HepG2 (cell line): ENCODE measurements at regions not wholly inside any gene's neighbourhood (a gene's known extent, or its start where the extent isn't known, plus 50 kb on each side); places are given as distances from the start of the nearest gene placed in this dataset.

Experiments
- ATAC-seq: fragments of 200-7000 bp; cut with Tn5 transposase; 3 replicates; pipeline ENCODE4 v1.9.1; 2020; ENCODE audit warnings: mild to moderate bottlenecking, moderate library complexity
- BruUV-seq: library from RNA; stranded (reverse); fragments of 400-500 nt; replicated peaks from 2 replicates; lab custom pipeline; 2021; lab: Mats Ljungman, UMichigan
- CTCF ChIA-PET: fragments of 300-600 bp; formaldehyde crosslinking; extraction: SDS; loops from one replicate; lab custom pipeline; 2021; ENCODE audit warnings: low total read pairs, inconsistent platforms, low intra/inter-chr PET ratio; lab: Yijun Ruan, JAX
- POLR2A ChIA-PET: fragments of 350-600 bp; sonication (Branson Sonifier 250); formaldehyde crosslinking; loops from one replicate; lab custom pipeline; 2020; ENCODE audit warnings: antibody characterized with exemption, inconsistent platforms; lab: Yijun Ruan, JAX
- DNase-seq: peaks from one replicate; pipeline ENCODE4 v3.0.0-alpha.2; 2015; ENCODE audit warnings: low spot score
- FAIRE-seq: peaks from 3 replicates; lab custom pipeline; 2011; peaks lifted over from hg19 to GRCh38; lab: Jason Lieb, UNC
- H2AFZ ChIP-seq: one replicate; pipeline ENCODE4 v1.6.1; 2011; ENCODE audit warnings: low read length, inconsistent platforms
- H3K27ac ChIP-seq: fragments of 300-600 bp; 3 replicates; pipeline ENCODE4 v1.8.0; 2011; ENCODE audit warnings: mixed run types, mild to moderate bottlenecking, mixed read lengths, low read length, inconsistent platforms; ENCODE audit not compliant: insufficient read depth; ENCODE audit errors: extremely low read length
- H3K27me3 ChIP-seq, 2 experiments: fragments of 200-600 bp in 1 of 2; 2 replicates in 1 of 2; 3 replicates in 1 of 2; pipeline versions ENCODE4 v1.6.0 to v1.8.0; 2011; ENCODE audit warnings: low read length in 2 of 2, mild to moderate bottlenecking in 2 of 2, moderate library complexity in 2 of 2, inconsistent platforms in 1 of 2; ENCODE audit not compliant: insufficient read depth in 2 of 2, control insufficient read depth in 1 of 2
- H3K36me3 ChIP-seq, 2 experiments: fragments of 200-600 bp in 1 of 2; replicated peaks in 1 of 2; 2 replicates in 1 of 2; 3 replicates in 1 of 2; pipeline versions ENCODE4 v1.5.1 to v1.8.0; 2011; ENCODE audit warnings: low read length in 2 of 2, inconsistent platforms in 1 of 2; ENCODE audit not compliant: insufficient read depth in 2 of 2, control insufficient read depth in 1 of 2
- H3K4me1 ChIP-seq: 2 replicates; pipeline ENCODE4 v1.5.1; 2012; ENCODE audit warnings: low read length, inconsistent platforms; ENCODE audit not compliant: insufficient read depth
- H3K4me2 ChIP-seq: 2 replicates; pipeline ENCODE4 v1.6.0; 2011; ENCODE audit warnings: low read depth, low read length, inconsistent platforms
- H3K4me3 ChIP-seq, 3 experiments: fragments of 200-600 bp in 1 of 3; sonication (generic), shearing (Covaris generic) in 1 of 3; replicated peaks in 1 of 3; 2 replicates each; pipeline ENCODE4 v1.5.1; 2011 to 2016; ENCODE audit warnings: low read length in 3 of 3, inconsistent platforms in 2 of 3, low read depth in 2 of 3, mild to moderate bottlenecking in 2 of 3, control low read depth in 1 of 3, mixed read lengths in 1 of 3; ENCODE audit not compliant: insufficient read depth in 1 of 3
- H3K79me2 ChIP-seq: one replicate; pipeline ENCODE4 v1.6.1; 2011; ENCODE audit warnings: low read length, inconsistent platforms; ENCODE audit not compliant: insufficient read depth
- H3K9ac ChIP-seq: 2 replicates; pipeline ENCODE4 v1.6.0; 2011; ENCODE audit warnings: mild to moderate bottlenecking, low read depth, low read length, inconsistent platforms; ENCODE audit not compliant: insufficient read depth
- H3K9me3 ChIP-seq: 2 replicates; pipeline ENCODE4 v1.5.1; 2012; ENCODE audit warnings: mild to moderate bottlenecking, low read length
- H4K20me1 ChIP-seq: 2 replicates; pipeline ENCODE4 v1.6.0; 2011; ENCODE audit warnings: inconsistent platforms, mild to moderate bottlenecking, low read length, moderate library complexity; ENCODE audit not compliant: insufficient read depth
- CBFB ChIP-seq: sonication (generic); formaldehyde crosslinking; IDR thresholded peaks from 2 replicates; pipeline ENCODE4 v1.4.0; 2020; ENCODE audit warnings: missing genetic modification reagents
- CHCHD3 ChIP-seq: sonication (generic); formaldehyde crosslinking; IDR thresholded peaks from 2 replicates; pipeline ENCODE4 v1.8.0; 2022; ENCODE audit warnings: mild to moderate bottlenecking, missing genetic modification reagents, moderate library complexity
- MBNL3 ChIP-seq: fragments of 250-450 bp; sonication (Bioruptor Pico); conservative IDR thresholded peaks from 2 replicates; pipeline ENCODE4 v1.8.0; 2022; ENCODE audit warnings: mild to moderate bottlenecking, inconsistent platforms
- STAG1 ChIP-seq: sonication (generic); formaldehyde crosslinking; IDR thresholded peaks from 2 replicates; pipeline ENCODE4 v1.4.0; 2020; ENCODE audit warnings: missing genetic modification reagents
- ZNF17 ChIP-seq: sonication (generic); formaldehyde crosslinking; IDR thresholded peaks from 2 replicates; pipeline ENCODE4 v1.5.0; 2020; ENCODE audit warnings: mild to moderate bottlenecking, missing genetic modification reagents
- ZNF235 ChIP-seq: sonication (generic); formaldehyde crosslinking; IDR thresholded peaks from 2 replicates; pipeline ENCODE4 v1.8.1; 2023; ENCODE audit warnings: mild to moderate bottlenecking, missing genetic modification reagents, borderline replicate concordance
- ZSCAN12 ChIP-seq: sonication (generic); formaldehyde crosslinking; IDR thresholded peaks from 2 replicates; pipeline ENCODE4 v1.9.0; 2021; ENCODE audit warnings: mild to moderate bottlenecking, missing genetic modification reagents
- WGBS: methylation state at CpG from one replicate; pipeline ENCODE4 v1.1.6; 2017; ENCODE audit warnings: low lambda C conversion rate; 5-methylcytosine and 5-hydroxymethylcytosine counted together
- in situ Hi-C: cut with HindIII; loops from 2 replicates; pipeline ENCODE4 v1.10.0; 2017; ENCODE audit warnings: low pct_unique_long_range_greater_than_20kb; ENCODE audit not compliant: extremely low pct_ligation_motif_present
- intact Hi-C: fragments of 100-400 bp; cut with micrococcal nuclease; formaldehyde crosslinking; loops from one replicate; pipeline ENCODE4 v1.10.0; 2022; ENCODE audit not compliant: unreplicated experiment
- TF ChIP-seq, protein P1 (sequence below): sonication (generic); formaldehyde crosslinking; IDR thresholded peaks from 2 replicates; pipeline ENCODE4 v1.5.0; 2020; ENCODE audit warnings: mild to moderate bottlenecking, missing genetic modification reagents, moderate library complexity
- TF ChIP-seq, protein P2 (sequence below): IDR thresholded peaks from 2 replicates; pipeline ENCODE4 v1.6.1; 2016; ENCODE audit warnings: low read depth
- TF ChIP-seq, protein P3 (sequence below): fragments of 450-650 bp; IDR thresholded peaks from 2 replicates; pipeline ENCODE4 v1.6.1; 2016
- TF ChIP-seq, protein P4 (sequence below): sonication (generic); formaldehyde crosslinking; IDR thresholded peaks from 2 replicates; pipeline ENCODE4 v1.9.0; 2021; ENCODE audit warnings: missing genetic modification reagents, borderline replicate concordance
- TF ChIP-seq, protein P5 (sequence below): IDR thresholded peaks from 2 replicates; pipeline ENCODE4 v1.6.1; 2016; ENCODE audit warnings: missing compliant biosample characterization, missing genetic modification reagents, borderline replicate concordance

DNA sequence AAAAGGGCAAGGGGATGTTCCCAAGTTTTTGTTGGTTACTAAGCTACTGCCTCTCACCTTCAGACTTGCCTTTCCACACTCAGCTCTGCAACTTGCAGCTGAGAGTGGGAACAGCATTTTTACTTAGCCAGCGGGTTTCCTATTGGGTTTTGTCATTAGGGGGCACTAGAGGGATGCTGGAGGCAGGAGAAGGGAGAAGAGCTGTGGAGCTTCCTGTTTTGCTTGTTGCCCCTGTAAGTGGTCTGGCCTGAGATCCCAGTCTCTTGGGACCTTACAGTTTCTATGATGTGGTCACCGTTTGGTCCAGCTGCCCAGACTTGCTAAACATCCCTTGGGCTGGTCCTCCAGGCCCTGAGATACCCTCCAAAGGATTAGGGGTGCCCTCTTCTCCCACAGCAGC is 209.6 kb upstream of the NLRP1 start:
- POLR2A ChIA-PET, result no interaction called here
- ATAC-seq, result no peak
- intact Hi-C loops, result no loop called here
- TF ChIP-seq, protein P1, sequence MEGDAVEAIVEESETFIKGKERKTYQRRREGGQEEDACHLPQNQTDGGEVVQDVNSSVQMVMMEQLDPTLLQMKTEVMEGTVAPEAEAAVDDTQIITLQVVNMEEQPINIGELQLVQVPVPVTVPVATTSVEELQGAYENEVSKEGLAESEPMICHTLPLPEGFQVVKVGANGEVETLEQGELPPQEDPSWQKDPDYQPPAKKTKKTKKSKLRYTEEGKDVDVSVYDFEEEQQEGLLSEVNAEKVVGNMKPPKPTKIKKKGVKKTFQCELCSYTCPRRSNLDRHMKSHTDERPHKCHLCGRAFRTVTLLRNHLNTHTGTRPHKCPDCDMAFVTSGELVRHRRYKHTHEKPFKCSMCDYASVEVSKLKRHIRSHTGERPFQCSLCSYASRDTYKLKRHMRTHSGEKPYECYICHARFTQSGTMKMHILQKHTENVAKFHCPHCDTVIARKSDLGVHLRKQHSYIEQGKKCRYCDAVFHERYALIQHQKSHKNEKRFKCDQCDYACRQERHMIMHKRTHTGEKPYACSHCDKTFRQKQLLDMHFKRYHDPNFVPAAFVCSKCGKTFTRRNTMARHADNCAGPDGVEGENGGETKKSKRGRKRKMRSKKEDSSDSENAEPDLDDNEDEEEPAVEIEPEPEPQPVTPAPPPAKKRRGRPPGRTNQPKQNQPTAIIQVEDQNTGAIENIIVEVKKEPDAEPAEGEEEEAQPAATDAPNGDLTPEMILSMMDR (CRISPR knock-in tag), result 0 out of 2 replicates have a peak, but pooled peaks have one; percentile 13
- TF ChIP-seq STAG1, result peak; percentile 6; the same call in 1 of the 2 replicates
- TF ChIP-seq, protein P2, sequence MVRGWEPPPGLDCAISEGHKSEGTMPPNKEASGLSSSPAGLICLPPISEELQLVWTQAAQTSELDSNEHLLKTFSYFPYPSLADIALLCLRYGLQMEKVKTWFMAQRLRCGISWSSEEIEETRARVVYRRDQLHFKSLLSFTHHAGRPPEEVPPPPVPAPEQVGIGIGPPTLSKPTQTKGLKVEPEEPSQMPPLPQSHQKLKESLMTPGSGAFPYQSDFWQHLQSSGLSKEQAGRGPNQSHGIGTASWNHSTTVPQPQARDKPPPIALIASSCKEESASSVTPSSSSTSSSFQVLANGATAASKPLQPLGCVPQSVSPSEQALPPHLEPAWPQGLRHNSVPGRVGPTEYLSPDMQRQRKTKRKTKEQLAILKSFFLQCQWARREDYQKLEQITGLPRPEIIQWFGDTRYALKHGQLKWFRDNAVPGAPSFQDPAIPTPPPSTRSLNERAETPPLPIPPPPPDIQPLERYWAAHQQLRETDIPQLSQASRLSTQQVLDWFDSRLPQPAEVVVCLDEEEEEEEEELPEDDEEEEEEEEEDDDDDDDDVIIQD (CRISPR knock-in tag), result no peak
- TF ChIP-seq, all 625 proteins: peak for 2
- WGBS, result 7% methylated on average over 2 of the region's 2 CpGs
- H3K79me2 ChIP-seq, result no peaks in the 10 kb centered on the region
- H3K4me3 ChIP-seq, result no peak overlapping the region
- H3K9me3 ChIP-seq, result peaks cover 15% of the 10 kb centered on the region
- H3K36me3 ChIP-seq, result no peaks in the 10 kb centered on the region
- H3K4me1 ChIP-seq, result no peaks in the 10 kb centered on the region
- H3K27me3 ChIP-seq, result no peaks in the 10 kb centered on the region
- H2AFZ ChIP-seq, result no peak overlapping the region
- no peak overlapping the region for H3K9ac ChIP-seq
- no peak for FAIRE-seq
- CTCF ChIA-PET, result no interaction called here
- H3K4me2 ChIP-seq, result no peak overlapping the region
- in situ Hi-C loops, result no loop called here
- H3K27ac ChIP-seq, result no peak overlapping the region
- no peak for DNase-seq
- no TSS peak for BruUV-seq
- H4K20me1 ChIP-seq, result no peaks in the 10 kb centered on the region

DNA sequence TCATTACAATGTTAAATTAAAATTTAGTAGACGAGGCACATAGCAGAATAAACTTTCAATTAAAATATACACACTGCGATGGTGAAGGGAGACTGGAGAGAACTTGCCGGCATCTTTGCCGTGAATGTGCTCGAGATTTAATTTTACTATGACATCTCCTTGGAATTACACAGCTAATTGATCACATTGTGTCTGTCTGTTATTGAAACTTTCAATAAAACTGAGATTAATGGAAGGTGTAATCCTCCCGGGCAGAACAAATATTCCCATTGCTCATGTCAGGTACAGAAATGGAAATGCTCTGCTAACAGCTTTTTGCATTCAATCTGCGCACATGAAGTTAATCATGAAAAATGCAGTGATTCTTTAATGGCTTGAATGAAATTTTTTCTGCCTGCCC is 210.1 kb upstream of the NLRP1 start:
- ChIA-PET POLR2A (no interaction called here), CTCF (no interaction called here)
- Histone ChIP-seq H3K36me3 (no peaks in the 10 kb centered on the region), H3K4me1 (no peaks in the 10 kb centered on the region), H3K79me2 (no peaks in the 10 kb centered on the region), H3K9me3 (peaks cover 15% of the 10 kb centered on the region), H3K4me2 (no peak overlapping the region), H3K4me3 (no peak overlapping the region), H3K27me3 (no peaks in the 10 kb centered on the region), H3K9ac (no peak overlapping the region), H2AFZ (no peak overlapping the region), H4K20me1 (no peaks in the 10 kb centered on the region), H3K27ac (no peak overlapping the region)
- DNase-seq, result no peak
- BruUV-seq, result no TSS peak
- ATAC-seq, result no peak
- intact Hi-C loops (no loop called here), in situ Hi-C loops (no loop called here)
- WGBS, result 67% methylated on average over 7 of the region's 7 CpGs
- no peak for FAIRE-seq
- TF ChIP-seq MBNL3 (no peak), ZSCAN12 (CRISPR knock-in tag) (no peak), ZNF235 (CRISPR knock-in tag) (no peak), ZNF17 (CRISPR knock-in tag) (no peak), CBFB (no peak), CHCHD3 (CRISPR knock-in tag) (no peak)
- TF ChIP-seq, protein P3, sequence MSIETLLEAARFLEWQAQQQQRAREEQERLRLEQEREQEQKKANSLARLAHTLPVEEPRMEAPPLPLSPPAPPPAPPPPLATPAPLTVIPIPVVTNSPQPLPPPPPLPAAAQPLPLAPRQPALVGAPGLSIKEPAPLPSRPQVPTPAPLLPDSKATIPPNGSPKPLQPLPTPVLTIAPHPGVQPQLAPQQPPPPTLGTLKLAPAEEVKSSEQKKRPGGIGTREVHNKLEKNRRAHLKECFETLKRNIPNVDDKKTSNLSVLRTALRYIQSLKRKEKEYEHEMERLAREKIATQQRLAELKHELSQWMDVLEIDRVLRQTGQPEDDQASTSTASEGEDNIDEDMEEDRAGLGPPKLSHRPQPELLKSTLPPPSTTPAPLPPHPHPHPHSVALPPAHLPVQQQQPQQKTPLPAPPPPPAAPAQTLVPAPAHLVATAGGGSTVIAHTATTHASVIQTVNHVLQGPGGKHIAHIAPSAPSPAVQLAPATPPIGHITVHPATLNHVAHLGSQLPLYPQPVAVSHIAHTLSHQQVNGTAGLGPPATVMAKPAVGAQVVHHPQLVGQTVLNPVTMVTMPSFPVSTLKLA, result no peak
- TF ChIP-seq, protein P4, sequence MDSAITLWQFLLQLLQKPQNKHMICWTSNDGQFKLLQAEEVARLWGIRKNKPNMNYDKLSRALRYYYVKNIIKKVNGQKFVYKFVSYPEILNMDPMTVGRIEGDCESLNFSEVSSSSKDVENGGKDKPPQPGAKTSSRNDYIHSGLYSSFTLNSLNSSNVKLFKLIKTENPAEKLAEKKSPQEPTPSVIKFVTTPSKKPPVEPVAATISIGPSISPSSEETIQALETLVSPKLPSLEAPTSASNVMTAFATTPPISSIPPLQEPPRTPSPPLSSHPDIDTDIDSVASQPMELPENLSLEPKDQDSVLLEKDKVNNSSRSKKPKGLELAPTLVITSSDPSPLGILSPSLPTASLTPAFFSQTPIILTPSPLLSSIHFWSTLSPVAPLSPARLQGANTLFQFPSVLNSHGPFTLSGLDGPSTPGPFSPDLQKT (CRISPR knock-in tag), result no peak
- TF ChIP-seq, protein P5, sequence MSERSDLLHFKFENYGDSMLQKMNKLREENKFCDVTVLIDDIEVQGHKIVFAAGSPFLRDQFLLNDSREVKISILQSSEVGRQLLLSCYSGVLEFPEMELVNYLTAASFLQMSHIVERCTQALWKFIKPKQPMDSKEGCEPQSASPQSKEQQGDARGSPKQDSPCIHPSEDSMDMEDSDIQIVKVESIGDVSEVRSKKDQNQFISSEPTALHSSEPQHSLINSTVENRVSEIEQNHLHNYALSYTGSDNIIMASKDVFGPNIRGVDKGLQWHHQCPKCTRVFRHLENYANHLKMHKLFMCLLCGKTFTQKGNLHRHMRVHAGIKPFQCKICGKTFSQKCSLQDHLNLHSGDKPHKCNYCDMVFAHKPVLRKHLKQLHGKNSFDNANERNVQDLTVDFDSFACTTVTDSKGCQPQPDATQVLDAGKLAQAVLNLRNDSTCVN (CRISPR knock-in tag), result no peak
